OCI-LY1 (cell line): ENCODE measurements at regions not wholly inside any gene's neighbourhood (a gene's known extent, or its start where the extent isn't known, plus 50 kb on each side); places are given as distances from the start of the nearest gene placed in this dataset.

Experiments used
- H2AFZ ChIP-seq: fragments of 200-600 bp; sonication (generic), shearing (Covaris generic); 2 replicates; pipeline ENCODE4 v1.6.0; 2014; ENCODE audit warnings: antibody characterized with exemption, mild to moderate bottlenecking, low read length
- H3F3A ChIP-seq: fragments of 200-600 bp; sonication (generic), shearing (Covaris generic); 2 replicates; pipeline ENCODE4 v1.6.0; 2014; ENCODE audit warnings: mild to moderate bottlenecking, antibody characterized with exemption, low read length, moderate library complexity; ENCODE audit not compliant: insufficient read depth
- H3K27ac ChIP-seq: fragments of 200-600 bp; sonication (generic); 2 replicates; pipeline ENCODE4 v1.5.1; 2014; ENCODE audit warnings: low read length, mixed run types, mild to moderate bottlenecking, low read depth; ENCODE audit not compliant: poor library complexity, severe bottlenecking
- H3K27me3 ChIP-seq: fragments of 200-600 bp; sonication (generic); 2 replicates; pipeline ENCODE4 v1.6.0; 2014; ENCODE audit warnings: antibody characterized with exemption, mild to moderate bottlenecking, low read length, moderate library complexity; ENCODE audit not compliant: insufficient read depth
- H3K36me3 ChIP-seq: fragments of 200-600 bp; sonication (generic); 2 replicates; pipeline ENCODE4 v1.6.1; 2014; ENCODE audit warnings: mild to moderate bottlenecking, antibody characterized with exemption, low read length, moderate library complexity, mixed read lengths; ENCODE audit not compliant: insufficient read depth
- H3K4me1 ChIP-seq: fragments of 200-600 bp; sonication (generic); 2 replicates; pipeline ENCODE4 v1.5.1; 2014; ENCODE audit warnings: mild to moderate bottlenecking, low read length, moderate library complexity; ENCODE audit not compliant: insufficient read depth, severe bottlenecking
- H3K4me2 ChIP-seq: fragments of 200-600 bp; sonication (generic), shearing (Covaris generic); 2 replicates; pipeline ENCODE4 v1.6.1; 2014; ENCODE audit warnings: low read length
- H3K4me3 ChIP-seq: fragments of 200-600 bp; sonication (generic); 2 replicates; pipeline ENCODE4 v1.5.1; 2014; ENCODE audit warnings: low read length, low read depth, mild to moderate bottlenecking, mixed read lengths; ENCODE audit not compliant: poor library complexity, severe bottlenecking
- H3K79me2 ChIP-seq: fragments of 200-600 bp; shearing (Covaris generic); 2 replicates; pipeline ENCODE4 v1.6.1; 2016; ENCODE audit warnings: mixed run types, low read length, mixed read lengths; ENCODE audit not compliant: insufficient read depth
- H3K9ac ChIP-seq: fragments of 200-600 bp; sonication (generic), shearing (Covaris generic); 2 replicates; pipeline ENCODE4 v1.6.1; 2014; ENCODE audit warnings: mild to moderate bottlenecking, low read length, mixed read lengths
- H3K9me2 ChIP-seq: fragments of 200-600 bp; sonication (generic), shearing (Covaris generic); 2 replicates; pipeline ENCODE4 v1.6.1; 2014; ENCODE audit warnings: low read depth, mild to moderate bottlenecking, low read length, mixed read lengths
- H3K9me3 ChIP-seq: fragments of 200-600 bp; shearing (Covaris generic); 2 replicates; pipeline ENCODE4 v1.6.1; 2014; ENCODE audit warnings: low read length, mixed read lengths
- H4K20me1 ChIP-seq: fragments of 200-600 bp; sonication (generic), shearing (Covaris generic); 2 replicates; pipeline ENCODE4 v1.6.0; 2016; ENCODE audit warnings: mild to moderate bottlenecking, low read length; ENCODE audit not compliant: insufficient read depth
- EZH2 ChIP-seq: fragments of 200-600 bp; sonication (generic), shearing (Covaris generic); IDR thresholded peaks from 2 replicates; pipeline ENCODE4 v1.8.0; 2017; ENCODE audit warnings: borderline replicate concordance, mixed run types, mild to moderate bottlenecking, antibody characterized with exemption, low read length, moderate library complexity, mixed read lengths
- TF ChIP-seq, protein P1 (sequence below): fragments of 200-600 bp; sonication (generic), shearing (Covaris generic); IDR thresholded peaks from 2 replicates; pipeline ENCODE4 v1.5.1; 2017; ENCODE audit warnings: mild to moderate bottlenecking, antibody characterized with exemption, low read length, moderate library complexity, mixed read lengths

DNA sequence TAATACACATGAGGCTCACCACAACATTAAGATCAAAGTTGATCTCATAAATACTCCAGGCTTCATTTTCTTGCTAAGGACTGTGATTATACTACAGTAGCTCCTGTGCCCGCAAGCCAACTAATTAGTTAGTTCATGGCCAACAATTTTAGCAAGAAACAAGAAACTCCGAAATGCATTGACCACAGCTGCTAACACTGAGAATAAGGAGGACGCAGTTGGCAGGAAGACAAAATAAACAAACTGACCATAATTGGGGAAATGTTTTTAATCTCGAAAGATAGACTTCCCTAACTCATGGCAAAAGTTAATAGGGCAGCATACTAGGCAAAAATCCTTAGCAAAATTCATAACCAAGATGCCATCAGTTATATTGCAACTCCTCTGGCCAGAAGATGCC lies 115.5 kb upstream of the SPEF2 start:
- H3K9me3 ChIP-seq = 0 out of 2 replicates have a peak, but pooled peaks cover 2% of the 10 kb centered on the region
- H3K9ac ChIP-seq = no peak overlapping the region
- no peak overlapping the region for H3K4me3 ChIP-seq
- H3K79me2 ChIP-seq = no peaks in the 10 kb centered on the region
- no peak overlapping the region for H3K27ac ChIP-seq
- TF ChIP-seq, protein P1, sequence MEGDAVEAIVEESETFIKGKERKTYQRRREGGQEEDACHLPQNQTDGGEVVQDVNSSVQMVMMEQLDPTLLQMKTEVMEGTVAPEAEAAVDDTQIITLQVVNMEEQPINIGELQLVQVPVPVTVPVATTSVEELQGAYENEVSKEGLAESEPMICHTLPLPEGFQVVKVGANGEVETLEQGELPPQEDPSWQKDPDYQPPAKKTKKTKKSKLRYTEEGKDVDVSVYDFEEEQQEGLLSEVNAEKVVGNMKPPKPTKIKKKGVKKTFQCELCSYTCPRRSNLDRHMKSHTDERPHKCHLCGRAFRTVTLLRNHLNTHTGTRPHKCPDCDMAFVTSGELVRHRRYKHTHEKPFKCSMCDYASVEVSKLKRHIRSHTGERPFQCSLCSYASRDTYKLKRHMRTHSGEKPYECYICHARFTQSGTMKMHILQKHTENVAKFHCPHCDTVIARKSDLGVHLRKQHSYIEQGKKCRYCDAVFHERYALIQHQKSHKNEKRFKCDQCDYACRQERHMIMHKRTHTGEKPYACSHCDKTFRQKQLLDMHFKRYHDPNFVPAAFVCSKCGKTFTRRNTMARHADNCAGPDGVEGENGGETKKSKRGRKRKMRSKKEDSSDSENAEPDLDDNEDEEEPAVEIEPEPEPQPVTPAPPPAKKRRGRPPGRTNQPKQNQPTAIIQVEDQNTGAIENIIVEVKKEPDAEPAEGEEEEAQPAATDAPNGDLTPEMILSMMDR = no peak
- no peaks in the 10 kb centered on the region for H3F3A ChIP-seq
- H3K36me3 ChIP-seq = no peaks in the 10 kb centered on the region
- H4K20me1 ChIP-seq = no peaks in the 10 kb centered on the region
- H3K4me1 ChIP-seq = no peaks in the 10 kb centered on the region
- H3K4me2 ChIP-seq = no peak overlapping the region
- no peaks in the 10 kb centered on the region for H3K27me3 ChIP-seq
- H3K9me2 ChIP-seq = no peaks in the 10 kb centered on the region
- no peak overlapping the region for H2AFZ ChIP-seq

DNA sequence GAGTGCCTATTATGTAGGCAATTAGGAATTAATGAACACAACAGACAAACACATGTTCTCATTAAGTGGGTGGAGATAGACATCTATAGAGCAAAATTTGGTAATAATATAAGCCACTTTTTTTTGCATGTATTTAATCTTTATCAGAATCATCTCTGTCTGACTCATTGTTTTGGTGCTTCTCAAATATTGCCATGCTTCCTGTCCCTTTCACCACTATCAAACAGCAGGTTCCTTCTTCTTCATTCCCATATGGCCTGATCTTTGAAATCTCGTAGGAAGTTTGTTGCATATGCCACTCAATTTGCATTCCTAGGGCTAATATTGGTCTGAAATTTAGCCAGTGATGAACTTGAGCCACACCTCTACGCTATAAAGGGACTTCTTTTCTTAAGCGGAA lies 128.9 kb upstream of the SPEF2 start:
- Histone ChIP-seq H3K9me2 (no peaks in the 10 kb centered on the region), H3K36me3 (no peaks in the 10 kb centered on the region), H3K79me2 (no peaks in the 10 kb centered on the region), H3K27me3 (no peaks in the 10 kb centered on the region), H3K9me3 (no peaks in the 10 kb centered on the region), H3K27ac (no peak overlapping the region), H2AFZ (no peak overlapping the region), H3K4me2 (no peak overlapping the region), H3K9ac (no peak overlapping the region), H3K4me3 (no peak overlapping the region), H3F3A (no peaks in the 10 kb centered on the region), H3K4me1 (peaks cover 2% of the 10 kb centered on the region), H4K20me1 (no peaks in the 10 kb centered on the region)
- TF ChIP-seq, protein P1 = no peak
- TF ChIP-seq EZH2 = no peak

DNA sequence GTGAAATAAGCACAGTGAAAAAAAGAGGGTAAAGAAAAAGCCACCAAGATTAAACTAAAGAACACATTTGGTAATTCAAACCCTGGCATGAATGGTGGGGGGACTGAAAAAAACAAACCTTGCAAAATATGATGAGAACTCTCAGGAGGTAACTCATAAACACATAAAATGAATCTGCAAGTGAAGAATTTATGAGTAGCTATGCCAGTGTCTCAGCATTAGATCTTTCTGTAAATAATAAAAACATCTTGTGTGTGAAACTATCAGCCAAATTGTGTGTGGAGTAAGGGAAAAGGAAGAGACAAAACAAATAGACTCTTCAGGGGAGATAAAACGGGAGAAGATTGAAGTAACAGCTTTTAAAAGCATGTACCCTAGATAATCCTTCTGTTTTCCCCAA lies 129.6 kb upstream of the SPEF2 start:
- TF ChIP-seq, protein P1 = no peak
- TF ChIP-seq EZH2 = no peak
- no peak overlapping the region for H3K9ac ChIP-seq

More for the DNA sequence above, 129.6 kb upstream of the SPEF2 start:
- H2AFZ ChIP-seq = no peak overlapping the region
- no peaks in the 10 kb centered on the region for H3K36me3 ChIP-seq
- peaks cover 9% of the 10 kb centered on the region for H3K4me1 ChIP-seq
- no peak overlapping the region for H3K4me3 ChIP-seq
- no peaks in the 10 kb centered on the region for H3K27me3 ChIP-seq
- H3K4me2 ChIP-seq = no peak overlapping the region
- no peaks in the 10 kb centered on the region for H4K20me1 ChIP-seq
- no peak overlapping the region for H3K27ac ChIP-seq
- H3K79me2 ChIP-seq = no peaks in the 10 kb centered on the region
- H3F3A ChIP-seq = no peaks in the 10 kb centered on the region
- no peaks in the 10 kb centered on the region for H3K9me3 ChIP-seq
- no peaks in the 10 kb centered on the region for H3K9me2 ChIP-seq
